H4 (cell line): ENCODE measurements at regions not wholly inside any gene's neighbourhood (a gene's known extent, or its start where the extent isn't known, plus 50 kb on each side); places are given as distances from the start of the nearest gene placed in this dataset.

Experiments
- DNase-seq: peaks from one replicate; pipeline ENCODE4 v3.0.0-alpha.2; 2015; ENCODE audit warnings: low spot score

GRCh38 chr9:90948156-90948555, 146.5 kb downstream of the SYK start:
- no peak for DNase-seq

- no peak for DNase-seq
Observed at GRCh38 chr9:90950600-90950999, 149.0 kb downstream of the SYK start.

DNA sequence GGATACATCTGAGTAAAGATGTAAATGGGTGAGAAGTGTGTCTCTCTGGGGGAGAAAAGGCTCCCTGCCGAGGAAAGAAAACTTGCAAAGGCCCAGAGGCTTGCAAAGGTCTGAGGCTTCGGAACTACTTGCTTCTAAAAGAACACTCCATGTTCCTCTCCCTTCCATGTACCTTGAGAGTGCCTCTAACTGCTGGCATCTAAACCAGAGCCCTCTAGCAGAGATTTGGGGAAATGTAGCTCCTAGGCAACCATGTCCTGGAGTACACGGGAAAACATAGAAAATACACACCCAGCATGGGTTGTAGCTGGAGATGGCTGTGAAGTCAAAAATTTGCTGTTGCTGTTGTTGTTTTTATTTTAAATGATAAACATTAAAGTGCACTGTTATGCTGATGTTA, 151.6 kb downstream of the SYK start:
- no peak for DNase-seq

- DNase-seq: no peak
Observed at GRCh38 chr9:90953805-90954204, 152.2 kb downstream of the SYK start.

DNA sequence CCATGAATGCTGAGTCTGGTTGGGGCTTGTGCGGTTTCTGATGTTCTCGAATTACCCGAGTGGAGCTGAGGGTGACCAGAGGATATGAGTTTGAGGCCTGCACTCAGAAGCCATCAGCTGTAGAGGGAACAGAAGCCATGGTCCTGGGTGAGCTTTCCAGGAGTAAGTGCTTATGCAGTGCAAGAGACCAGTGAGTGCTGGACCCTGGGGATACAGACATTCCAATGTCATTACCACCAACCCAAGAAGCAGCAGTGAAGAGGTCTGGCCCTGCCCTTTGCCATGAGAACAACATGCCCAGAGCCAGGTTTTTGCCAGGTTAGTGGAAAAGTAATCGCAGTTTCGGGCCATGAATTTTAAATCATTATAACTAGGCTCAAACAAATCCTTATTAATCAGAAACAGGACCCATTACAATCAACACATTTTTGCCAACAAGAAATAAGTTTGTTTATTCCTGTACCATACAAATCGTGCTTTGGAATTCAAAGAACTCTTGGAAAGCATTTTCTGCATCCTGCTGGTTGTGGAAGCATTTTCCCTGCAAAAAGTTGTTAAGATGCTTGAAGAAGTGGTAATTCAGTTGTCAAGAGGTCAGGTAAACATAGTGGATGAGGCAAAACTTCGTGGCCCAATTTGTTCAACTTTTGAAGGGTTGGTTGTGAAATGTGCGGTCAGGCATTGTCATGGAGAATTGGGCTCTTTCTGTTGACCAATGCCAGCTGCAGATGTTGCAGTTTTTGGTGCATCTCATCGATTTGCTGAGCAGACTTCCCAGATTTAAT, 154.6 kb downstream of the SYK start:
- DNase-seq: no peak

DNA sequence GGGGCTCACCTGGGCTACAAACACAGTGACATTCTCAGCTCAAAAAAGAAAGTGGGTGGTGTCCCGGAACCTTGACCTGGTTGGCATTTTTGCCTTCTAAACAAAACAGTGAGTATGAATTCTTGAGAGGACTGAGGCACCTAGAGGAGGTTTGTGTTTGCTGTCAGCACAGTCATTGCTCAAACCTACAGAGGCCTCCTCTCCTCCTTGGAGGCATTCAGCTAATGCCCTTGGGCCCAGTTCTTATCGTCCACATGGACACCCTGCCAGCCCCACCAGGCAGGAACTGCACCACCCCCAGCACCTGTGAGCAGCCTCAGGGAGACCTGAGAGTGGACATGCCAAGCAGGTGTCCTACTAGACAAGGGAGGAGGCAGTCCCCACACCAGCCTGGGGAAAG, 156.7 kb downstream of the SYK start:
- no peak for DNase-seq

DNA sequence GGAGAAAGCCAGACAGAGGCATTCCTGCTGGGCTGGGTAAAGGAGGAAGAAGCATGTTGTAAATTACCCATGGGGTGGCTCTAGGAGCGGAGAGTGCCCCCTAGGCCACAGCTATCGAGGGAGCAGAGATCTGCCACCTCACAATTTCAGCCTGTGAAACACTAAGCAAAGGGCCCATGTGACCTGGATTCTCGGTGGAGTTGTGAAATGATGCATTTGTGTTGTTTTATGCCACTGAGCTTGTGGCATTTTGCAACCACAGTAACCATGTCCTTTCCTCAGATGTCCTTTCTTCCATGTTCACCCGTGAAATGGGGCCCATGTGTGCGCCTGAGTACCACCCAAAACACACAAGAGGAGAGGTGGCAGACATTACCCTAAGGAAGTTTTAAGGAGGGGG, 159.3 kb downstream of the SYK start:
- DNase-seq: no peak

DNA sequence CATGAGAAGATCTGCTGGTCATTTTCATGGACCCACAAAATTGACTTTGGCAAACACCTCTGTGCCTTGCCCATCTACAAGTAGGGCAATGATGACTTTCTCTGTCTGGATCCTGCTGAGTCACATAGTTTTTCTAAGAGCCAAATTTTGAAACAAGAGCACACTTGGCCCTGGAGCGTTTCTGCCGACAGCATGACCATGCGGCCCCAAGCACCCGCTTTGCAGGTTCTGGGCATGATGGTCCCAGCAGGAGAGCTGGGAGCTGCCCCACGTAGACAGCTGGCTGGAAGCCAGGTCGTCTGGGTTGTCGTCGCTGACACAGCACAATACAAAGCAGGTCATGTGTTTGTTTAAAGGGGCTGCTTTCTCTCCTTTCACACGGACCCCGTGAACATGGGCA, 159.8 kb downstream of the SYK start:
- DNase-seq: no peak

- DNase-seq: no peak
Observed at GRCh38 chr9:90964101-90965020, 162.7 kb downstream of the SYK start.

- no peak for DNase-seq
Observed at GRCh38 chr9:90965226-90966030, 163.8 kb downstream of the SYK start.

DNA sequence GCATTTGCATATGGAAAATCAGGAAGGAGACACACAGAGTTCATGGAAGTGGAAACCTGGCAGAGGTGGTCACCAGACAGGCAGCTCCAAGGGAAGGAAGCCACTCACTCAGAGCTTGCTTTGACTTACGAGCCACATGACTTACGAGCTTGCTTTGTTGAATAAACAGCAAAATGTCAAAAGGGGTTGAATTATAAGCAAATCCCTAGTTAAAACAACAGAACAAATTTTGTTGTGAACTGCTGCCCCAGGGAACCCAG, 164.3 kb downstream of the SYK start:
- no peak for DNase-seq

DNA sequence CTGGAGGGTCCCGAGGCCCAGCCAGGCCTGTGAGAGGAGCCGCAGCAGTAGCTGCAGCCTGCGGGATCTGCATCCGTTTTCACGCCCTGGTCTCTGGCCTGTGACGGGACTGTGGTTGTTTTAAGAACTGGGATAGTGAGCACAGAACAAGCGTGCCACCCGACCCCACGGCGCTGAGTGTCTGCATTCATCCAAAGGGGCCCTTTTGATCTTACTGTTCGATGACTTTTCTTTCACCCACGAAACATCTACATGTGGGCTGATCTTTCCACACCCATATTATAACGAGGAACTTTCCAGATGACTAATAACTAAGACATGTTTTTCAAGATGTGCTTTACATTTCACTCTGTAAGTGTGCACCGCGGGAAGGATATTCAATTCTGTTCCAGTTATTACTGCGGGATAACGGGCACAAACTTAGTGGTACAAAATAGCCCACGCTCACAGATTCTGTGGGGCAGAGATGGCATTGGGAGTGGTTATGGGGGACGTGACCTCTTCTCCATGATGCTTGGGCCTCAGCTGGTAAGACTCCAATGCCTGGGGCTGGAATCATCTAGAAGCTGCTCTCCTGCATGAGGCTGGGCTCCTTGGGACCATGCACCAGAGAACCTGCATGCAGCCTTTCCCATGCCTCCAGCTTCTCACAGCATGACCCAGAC, 165.0 kb downstream of the SYK start:
- no peak for DNase-seq

GRCh38 chr9:90967145-90967538, 165.5 kb downstream of the SYK start:
- DNase-seq: no peak

DNA sequence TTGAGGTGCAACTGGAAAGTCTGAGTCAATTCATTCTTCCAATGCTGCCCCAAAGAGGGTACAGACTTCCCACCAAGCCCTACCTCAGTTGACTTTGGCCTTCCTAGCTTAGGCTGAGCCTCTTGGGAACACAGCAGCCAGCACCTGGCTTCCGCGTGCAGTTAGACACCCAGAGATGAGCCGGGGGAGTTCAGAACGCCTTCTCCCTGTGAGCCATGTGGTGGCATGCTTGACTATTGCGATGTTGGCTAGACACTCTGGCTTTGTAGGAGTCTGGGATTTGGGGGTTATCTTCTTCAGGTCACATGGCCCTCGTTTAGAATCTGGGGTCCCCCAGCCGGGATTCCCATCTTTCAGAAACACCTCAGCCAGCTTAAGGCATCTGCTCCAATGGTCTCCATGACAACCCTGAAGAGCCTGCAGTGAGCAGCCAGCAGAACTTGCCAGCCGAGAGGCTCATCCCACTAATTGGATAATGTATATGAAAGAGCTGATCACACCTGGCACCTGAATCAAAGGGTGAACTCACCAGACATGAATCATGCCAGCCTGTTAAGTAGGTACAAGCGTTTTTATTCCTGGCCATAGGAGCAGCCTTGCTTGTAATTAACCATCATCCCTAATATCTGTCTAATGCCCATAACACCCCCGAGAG, 167.5 kb downstream of the SYK start:
- no peak for DNase-seq

DNA sequence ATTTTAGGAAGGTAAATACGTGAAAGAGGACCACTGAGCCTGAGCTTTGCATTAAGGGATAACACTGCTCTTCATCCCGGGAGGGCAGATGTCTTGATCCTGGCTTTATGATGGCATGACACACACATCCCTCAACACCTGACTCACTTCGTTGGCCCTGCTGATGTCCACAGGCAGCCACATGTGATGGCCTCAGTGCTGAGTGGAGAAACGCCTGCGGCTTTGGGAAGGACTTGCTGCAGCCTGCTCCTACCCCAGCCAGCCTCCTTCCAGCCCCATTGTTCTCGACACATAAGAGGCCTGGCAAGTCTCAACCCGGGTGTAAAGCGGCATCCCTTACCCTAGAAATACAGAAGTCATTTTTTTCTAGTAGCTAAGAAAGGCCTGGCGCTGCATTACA, 169.0 kb downstream of the SYK start:
- no peak for DNase-seq

- DNase-seq: no peak
Observed at GRCh38 chr9:90972057-90972456, 170.4 kb downstream of the SYK start.

GRCh38 chr9:90974016-90974415, 172.4 kb downstream of the SYK start:
- no peak for DNase-seq

DNA sequence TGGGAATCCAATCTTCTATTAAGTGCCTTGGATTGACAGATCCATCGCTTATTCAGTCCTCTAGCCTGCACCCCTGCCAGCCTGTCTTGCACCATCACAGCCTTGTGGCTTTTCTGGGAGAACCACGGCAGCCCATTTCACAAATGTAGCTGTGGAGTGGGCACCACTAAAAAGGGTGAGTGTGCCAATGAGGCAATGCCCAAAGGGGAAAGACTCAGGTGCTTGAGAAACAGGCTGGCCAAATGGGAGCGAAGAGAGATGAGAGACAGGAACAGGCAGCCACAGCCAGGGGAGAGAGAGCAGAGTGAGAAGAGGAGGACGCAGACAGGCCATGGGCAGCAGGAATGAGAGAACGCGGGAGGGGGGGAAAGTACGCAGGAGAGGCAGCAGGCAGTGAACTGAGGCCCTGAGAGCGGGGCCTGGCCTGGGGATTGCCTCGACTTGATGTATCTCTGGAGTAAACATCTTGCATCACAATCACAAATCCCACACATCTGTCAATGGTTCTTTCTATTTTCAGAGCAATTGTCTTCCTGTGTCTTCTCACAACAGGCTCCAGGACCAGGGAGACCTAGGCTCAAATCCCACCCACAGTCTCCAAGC, 173.1 kb downstream of the SYK start:
- DNase-seq: no peak

- no peak for DNase-seq
Observed at GRCh38 chr9:90975781-90976538, 174.3 kb downstream of the SYK start.

GRCh38 chr9:90979138-90979551, 177.5 kb downstream of the SYK start:
- peak; percentile 49 for DNase-seq
